Osteoblast (primary cell): ENCODE measurements at regions not wholly inside any gene's neighbourhood (a gene's known extent, or its start where the extent isn't known, plus 50 kb on each side); places are given as distances from the start of the nearest gene placed in this dataset.

ENCODE experiments used
- DNase-seq: peaks from one replicate; pipeline ENCODE4 v3.0.0; 2011; ENCODE audit warnings: low spot score, mixed read lengths; ENCODE audit not compliant: insufficient read length; ENCODE audit errors: missing footprints
- H2AFZ ChIP-seq: 2 replicates; pipeline ENCODE4 v1.6.0; 2011; ENCODE audit warnings: mild to moderate bottlenecking, low read length
- H3K27ac ChIP-seq: 2 replicates; pipeline ENCODE4 v1.5.1; 2011; ENCODE audit warnings: mild to moderate bottlenecking, low read depth, low read length, moderate library complexity
- H3K27me3 ChIP-seq: 2 replicates; pipeline ENCODE4 v1.6.0; 2012; ENCODE audit warnings: mild to moderate bottlenecking, control low read depth, inconsistent platforms, low read length, moderate library complexity; ENCODE audit not compliant: insufficient read depth
- H3K36me3 ChIP-seq: 2 replicates; pipeline ENCODE4 v1.5.1; 2011; ENCODE audit warnings: mild to moderate bottlenecking, low read length, control low read depth, moderate library complexity; ENCODE audit not compliant: insufficient read depth
- H3K4me1 ChIP-seq: 2 replicates; pipeline ENCODE4 v1.5.1; 2011; ENCODE audit warnings: mild to moderate bottlenecking, low read length, control low read depth, moderate library complexity; ENCODE audit not compliant: insufficient read depth
- H3K4me2 ChIP-seq: 2 replicates; pipeline ENCODE4 v1.6.0; 2011; ENCODE audit warnings: mild to moderate bottlenecking, low read length; ENCODE audit not compliant: insufficient read depth
- H3K4me3 ChIP-seq: fragments of 200-600 bp; sonication (generic); 3 replicates; pipeline ENCODE4 v1.5.1; 2012; ENCODE audit warnings: mild to moderate bottlenecking, low read length, inconsistent platforms; ENCODE audit not compliant: insufficient read depth
- H3K79me2 ChIP-seq: 2 replicates; pipeline ENCODE4 v1.6.0; 2012; ENCODE audit warnings: mild to moderate bottlenecking, low read length, control low read depth, inconsistent platforms; ENCODE audit not compliant: insufficient read depth
- H3K9me3 ChIP-seq: 2 replicates; pipeline ENCODE4 v1.5.1; 2011; ENCODE audit warnings: low read depth, low read length, control low read depth
- H4K20me1 ChIP-seq: 2 replicates; pipeline ENCODE4 v1.6.0; 2012; ENCODE audit warnings: mild to moderate bottlenecking, low read length, control low read depth; ENCODE audit not compliant: insufficient read depth
- TF ChIP-seq, protein P1 (sequence below): IDR thresholded peaks from 2 replicates; pipeline ENCODE4 v1.5.1; 2011; ENCODE audit warnings: mild to moderate bottlenecking, low read depth, low read length, moderate library complexity; ENCODE audit errors: extremely low read depth

DNA sequence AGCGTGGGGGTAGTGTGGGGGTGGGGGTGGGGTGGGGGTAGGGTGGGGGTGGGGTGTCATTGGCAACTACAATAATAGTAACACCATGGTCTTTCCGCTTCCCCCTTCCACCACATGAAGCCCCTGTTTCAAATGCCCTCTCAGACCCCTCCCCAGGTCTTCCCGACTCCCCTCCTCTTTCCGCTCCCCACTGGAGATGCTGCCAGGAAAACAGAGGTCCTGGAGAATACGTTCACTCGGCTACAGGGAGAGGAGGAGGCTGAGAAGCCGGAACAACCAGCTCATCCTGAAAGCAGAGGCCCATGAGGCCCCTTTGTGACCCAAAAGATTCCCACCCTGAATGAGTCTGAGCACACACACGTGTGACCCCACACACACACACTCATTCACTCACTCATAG is 75.4 kb downstream of the CPN2 start:
- H4K20me1 ChIP-seq = peaks cover 2% of the 10 kb centered on the region
- no peak overlapping the region for H3K4me2 ChIP-seq
- no peak for DNase-seq
- no peaks in the 10 kb centered on the region for H3K79me2 ChIP-seq
- no peaks in the 10 kb centered on the region for H3K27me3 ChIP-seq
- H3K4me3 ChIP-seq = no peak overlapping the region
- peaks cover 45% of the 10 kb centered on the region for H3K4me1 ChIP-seq
- TF ChIP-seq, protein P1, sequence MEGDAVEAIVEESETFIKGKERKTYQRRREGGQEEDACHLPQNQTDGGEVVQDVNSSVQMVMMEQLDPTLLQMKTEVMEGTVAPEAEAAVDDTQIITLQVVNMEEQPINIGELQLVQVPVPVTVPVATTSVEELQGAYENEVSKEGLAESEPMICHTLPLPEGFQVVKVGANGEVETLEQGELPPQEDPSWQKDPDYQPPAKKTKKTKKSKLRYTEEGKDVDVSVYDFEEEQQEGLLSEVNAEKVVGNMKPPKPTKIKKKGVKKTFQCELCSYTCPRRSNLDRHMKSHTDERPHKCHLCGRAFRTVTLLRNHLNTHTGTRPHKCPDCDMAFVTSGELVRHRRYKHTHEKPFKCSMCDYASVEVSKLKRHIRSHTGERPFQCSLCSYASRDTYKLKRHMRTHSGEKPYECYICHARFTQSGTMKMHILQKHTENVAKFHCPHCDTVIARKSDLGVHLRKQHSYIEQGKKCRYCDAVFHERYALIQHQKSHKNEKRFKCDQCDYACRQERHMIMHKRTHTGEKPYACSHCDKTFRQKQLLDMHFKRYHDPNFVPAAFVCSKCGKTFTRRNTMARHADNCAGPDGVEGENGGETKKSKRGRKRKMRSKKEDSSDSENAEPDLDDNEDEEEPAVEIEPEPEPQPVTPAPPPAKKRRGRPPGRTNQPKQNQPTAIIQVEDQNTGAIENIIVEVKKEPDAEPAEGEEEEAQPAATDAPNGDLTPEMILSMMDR = no peak
- H3K36me3 ChIP-seq = no peaks in the 10 kb centered on the region
- H3K9me3 ChIP-seq = no peaks in the 10 kb centered on the region
- H3K27ac ChIP-seq = no peak overlapping the region
- no peak overlapping the region for H2AFZ ChIP-seq

DNA sequence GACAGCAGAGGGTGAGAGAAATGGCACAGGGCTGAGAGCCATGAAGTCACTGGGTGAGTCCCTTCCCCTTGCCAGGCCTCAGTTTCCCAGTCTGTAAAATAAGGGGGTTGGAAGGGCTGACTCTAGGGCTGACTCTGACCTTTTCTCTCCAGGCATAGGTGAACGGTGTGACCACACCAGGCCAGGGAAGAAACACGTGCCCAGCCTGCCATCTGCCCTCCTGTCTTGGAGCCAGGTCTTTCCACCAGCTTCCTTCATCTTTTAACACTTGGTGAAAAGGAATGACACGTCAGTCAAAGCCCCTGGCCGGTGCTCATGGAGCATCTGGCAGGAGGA is 74.4 kb downstream of the CPN2 start:
- Histone ChIP-seq H3K4me2 (no peak overlapping the region), H3K27ac (no peak overlapping the region), H2AFZ (peak overlapping the region; percentile 93), H3K79me2 (no peaks in the 10 kb centered on the region), H3K4me3 (no peak overlapping the region), H3K27me3 (no peaks in the 10 kb centered on the region), H3K36me3 (no peaks in the 10 kb centered on the region), H3K4me1 (peaks cover 35% of the 10 kb centered on the region), H4K20me1 (peaks cover 2% of the 10 kb centered on the region), H3K9me3 (no peaks in the 10 kb centered on the region)
- peak; percentile 85 for DNase-seq
- TF ChIP-seq, protein P1 = no peak

DNA sequence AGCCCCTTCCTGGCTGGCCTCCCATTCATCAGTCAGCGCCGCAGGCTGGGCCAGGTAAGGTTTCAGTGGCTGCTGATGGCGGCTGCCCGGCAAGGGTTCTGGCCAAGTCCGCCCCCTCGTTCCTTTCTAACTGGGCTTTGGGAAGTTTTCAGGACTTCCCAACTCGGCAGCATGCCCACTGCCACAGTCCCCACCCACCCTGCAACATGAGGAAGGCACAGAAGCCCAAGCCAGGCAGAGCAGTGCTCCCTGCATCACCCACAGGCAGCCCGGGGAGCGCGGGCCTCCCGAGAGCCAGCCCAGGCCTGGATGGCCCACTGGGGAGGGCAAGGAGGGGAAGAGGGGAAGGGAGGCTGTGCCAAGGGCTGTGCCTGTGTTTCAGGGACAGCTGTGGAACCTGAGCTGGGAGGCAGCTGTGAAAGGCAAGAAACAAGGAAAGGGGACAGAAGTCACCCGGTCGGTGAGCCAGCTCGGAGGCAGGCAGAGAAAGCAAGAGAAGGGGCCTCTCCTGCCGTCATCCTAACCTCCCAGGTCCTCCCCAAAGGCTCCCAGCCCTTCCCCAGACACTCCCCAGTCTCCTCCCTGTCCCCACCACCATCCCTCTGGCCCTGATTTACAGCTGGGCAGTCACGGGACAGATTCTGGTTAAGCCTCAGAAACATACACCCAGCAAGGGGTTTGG is 73.9 kb downstream of the CPN2 start:
- no peaks in the 10 kb centered on the region for H3K9me3 ChIP-seq
- H3K4me3 ChIP-seq = peak overlapping the region; percentile 41
- DNase-seq = peak; percentile 96
- TF ChIP-seq, protein P1 = no peak
- H3K27ac ChIP-seq = peak overlapping the region; percentile 78
- peak overlapping the region; percentile 93 for H2AFZ ChIP-seq
- peak overlapping the region; percentile 65 for H3K4me2 ChIP-seq
- no peaks in the 10 kb centered on the region for H3K36me3 ChIP-seq
- H4K20me1 ChIP-seq = peaks cover 2% of the 10 kb centered on the region
- H3K79me2 ChIP-seq = no peaks in the 10 kb centered on the region
- H3K4me1 ChIP-seq = peaks cover 35% of the 10 kb centered on the region
- H3K27me3 ChIP-seq = no peaks in the 10 kb centered on the region

DNA sequence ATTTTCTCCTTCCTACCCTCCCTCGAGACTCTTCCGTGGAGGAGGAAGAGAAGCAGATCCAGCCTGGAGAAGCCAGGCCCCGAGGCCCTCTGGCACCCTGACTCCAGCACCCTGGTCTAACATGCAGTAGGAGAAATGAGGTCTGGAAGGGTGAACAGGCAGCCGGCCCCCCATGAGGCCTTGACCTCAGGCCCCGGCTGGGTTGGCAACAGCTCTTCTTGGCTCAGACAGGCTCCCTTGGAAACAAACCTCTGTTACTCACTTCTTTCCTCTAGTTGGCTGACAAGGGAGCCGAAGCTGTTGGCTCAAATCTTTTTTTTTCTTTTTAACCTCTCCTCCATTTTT is 73.4 kb downstream of the CPN2 start:
- H3K9me3 ChIP-seq = no peaks in the 10 kb centered on the region
- peaks cover 2% of the 10 kb centered on the region for H4K20me1 ChIP-seq
- H3K27ac ChIP-seq = peak overlapping the region; percentile 78
- H3K4me3 ChIP-seq = peak overlapping the region; percentile 41
- TF ChIP-seq, protein P1 = no peak
- H3K27me3 ChIP-seq = no peaks in the 10 kb centered on the region
- peak overlapping the region; percentile 65 for H3K4me2 ChIP-seq
- no peaks in the 10 kb centered on the region for H3K79me2 ChIP-seq
- peak; percentile 99 for DNase-seq
- no peaks in the 10 kb centered on the region for H3K36me3 ChIP-seq
- H3K4me1 ChIP-seq = peaks cover 35% of the 10 kb centered on the region
- peak overlapping the region; percentile 93 for H2AFZ ChIP-seq
